ENCODE measurements at regions not wholly inside any gene's neighbourhood (a gene's known extent, or its start where the extent isn't known, plus 50 kb on each side); places are given as distances from the start of the nearest gene placed in this dataset.

DNA sequence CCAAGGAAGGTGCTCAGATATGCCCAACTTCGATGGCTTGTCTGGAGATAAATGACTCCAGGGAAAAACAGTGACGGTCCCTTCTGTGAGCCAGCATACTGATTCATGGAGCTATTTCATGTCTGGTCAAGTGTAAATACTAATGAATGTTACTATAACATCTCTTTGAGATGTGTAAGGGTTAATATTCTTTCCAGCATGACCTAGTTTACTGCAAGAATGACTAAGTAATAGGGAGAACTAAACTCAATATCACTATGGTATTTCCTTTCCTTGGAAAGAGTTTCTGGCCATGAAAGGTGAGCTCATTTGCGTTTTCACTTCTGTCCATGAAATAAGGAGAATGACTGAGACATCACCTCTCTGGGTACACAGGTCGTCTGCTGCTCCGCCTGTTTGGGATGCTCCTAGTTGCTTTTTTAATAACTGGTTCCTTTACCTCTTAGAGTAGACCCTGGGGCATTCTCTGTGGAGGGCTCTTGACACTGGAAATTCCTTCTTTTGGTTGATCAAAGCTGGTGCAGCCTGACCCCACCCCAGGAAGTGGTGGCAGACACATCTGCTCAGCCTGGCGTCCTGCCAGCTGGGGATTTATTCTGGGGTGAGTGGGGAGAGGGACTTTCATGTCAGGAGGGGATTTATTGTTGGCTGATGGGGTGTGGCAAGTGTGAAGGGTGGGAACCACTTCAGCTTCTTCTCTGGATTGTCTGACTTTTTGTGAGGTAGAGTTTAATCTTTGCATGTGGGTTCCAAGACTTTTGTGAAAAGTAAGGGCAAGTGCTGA lies 250.0 kb upstream of the MPDZ start:
- TF ChIP-seq, protein P1, sequence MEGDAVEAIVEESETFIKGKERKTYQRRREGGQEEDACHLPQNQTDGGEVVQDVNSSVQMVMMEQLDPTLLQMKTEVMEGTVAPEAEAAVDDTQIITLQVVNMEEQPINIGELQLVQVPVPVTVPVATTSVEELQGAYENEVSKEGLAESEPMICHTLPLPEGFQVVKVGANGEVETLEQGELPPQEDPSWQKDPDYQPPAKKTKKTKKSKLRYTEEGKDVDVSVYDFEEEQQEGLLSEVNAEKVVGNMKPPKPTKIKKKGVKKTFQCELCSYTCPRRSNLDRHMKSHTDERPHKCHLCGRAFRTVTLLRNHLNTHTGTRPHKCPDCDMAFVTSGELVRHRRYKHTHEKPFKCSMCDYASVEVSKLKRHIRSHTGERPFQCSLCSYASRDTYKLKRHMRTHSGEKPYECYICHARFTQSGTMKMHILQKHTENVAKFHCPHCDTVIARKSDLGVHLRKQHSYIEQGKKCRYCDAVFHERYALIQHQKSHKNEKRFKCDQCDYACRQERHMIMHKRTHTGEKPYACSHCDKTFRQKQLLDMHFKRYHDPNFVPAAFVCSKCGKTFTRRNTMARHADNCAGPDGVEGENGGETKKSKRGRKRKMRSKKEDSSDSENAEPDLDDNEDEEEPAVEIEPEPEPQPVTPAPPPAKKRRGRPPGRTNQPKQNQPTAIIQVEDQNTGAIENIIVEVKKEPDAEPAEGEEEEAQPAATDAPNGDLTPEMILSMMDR (IDR thresholded peaks at IDR 0.05; ENCODE audit: unreplicated experiment): no peak
- peak overlapping the region; percentile 45 for H3K27ac Mint-ChIP-seq
- peaks cover 4% of the 10 kb centered on the region for H3K36me3 Mint-ChIP-seq
- peaks cover 33% of the 10 kb centered on the region for H3K9me3 Mint-ChIP-seq
- H3K27me3 Mint-ChIP-seq (ENCODE audit: low read depth): no peaks in the 10 kb centered on the region
- H3K4me1 Mint-ChIP-seq: peaks cover 29% of the 10 kb centered on the region
- no peak for DNase-seq (ENCODE audit: low spot score in 2 of 2, unreplicated experiment in 2 of 2)
- no peak overlapping the region for H3K4me3 Mint-ChIP-seq

DNA sequence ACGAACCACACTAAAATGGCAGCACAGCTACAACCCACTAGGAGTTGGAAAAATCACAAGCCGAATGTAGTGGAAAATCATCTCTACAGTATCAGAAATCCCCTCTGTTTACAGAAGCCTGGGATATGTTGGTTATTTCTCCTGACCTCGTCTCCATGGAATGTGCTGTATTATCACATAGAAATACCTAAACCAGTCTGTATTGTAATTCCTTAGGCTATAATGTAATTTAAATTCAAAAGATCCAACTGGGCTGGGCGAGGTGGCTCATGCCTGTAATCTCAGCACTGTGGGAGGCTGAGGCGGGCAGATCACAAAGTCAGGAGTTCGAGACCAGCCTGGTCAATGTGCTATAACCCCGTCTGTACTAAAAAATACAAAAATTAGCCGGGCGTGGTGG lies 244.8 kb upstream of the MPDZ start:
- TF ChIP-seq, protein P1 (IDR thresholded peaks at IDR 0.05; ENCODE audit: unreplicated experiment): no peak
- H3K27ac Mint-ChIP-seq: no peak overlapping the region
- no peaks in the 10 kb centered on the region for H3K27me3 Mint-ChIP-seq (ENCODE audit: low read depth)
- H3K9me3 Mint-ChIP-seq: peaks cover 13% of the 10 kb centered on the region
- no peak overlapping the region for H3K4me3 Mint-ChIP-seq
- no peak for DNase-seq (ENCODE audit: low spot score in 2 of 2, unreplicated experiment in 2 of 2)
- H3K4me1 Mint-ChIP-seq: peaks cover 12% of the 10 kb centered on the region
- H3K36me3 Mint-ChIP-seq: no peaks in the 10 kb centered on the region

DNA sequence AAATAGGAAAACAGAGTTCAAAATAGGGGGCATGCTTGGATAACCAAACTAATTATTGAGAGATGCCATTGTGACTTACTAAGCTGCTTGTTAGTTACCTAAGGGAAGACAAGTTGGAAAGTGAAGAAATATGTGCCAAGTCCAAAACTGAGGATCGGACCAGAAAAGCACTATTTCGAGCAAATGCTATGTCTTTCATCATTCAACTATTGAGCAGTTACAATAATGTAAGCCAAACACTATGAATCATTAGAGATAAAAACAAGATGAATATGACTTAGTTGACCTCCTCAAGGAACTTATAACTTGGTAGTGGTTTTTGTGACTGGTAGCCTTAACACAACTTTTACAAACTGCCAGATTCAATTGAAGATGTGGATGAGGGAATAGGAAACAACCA lies 240.6 kb upstream of the MPDZ start:
- Mint-ChIP-seq H3K27me3 (ENCODE audit: low read depth) (no peaks in the 10 kb centered on the region), H3K27ac (no peak overlapping the region), H3K36me3 (peaks cover 6% of the 10 kb centered on the region), H3K9me3 (peaks cover 18% of the 10 kb centered on the region), H3K4me3 (no peak overlapping the region), H3K4me1 (peaks cover 19% of the 10 kb centered on the region)
- DNase-seq (ENCODE audit: low spot score in 2 of 2, unreplicated experiment in 2 of 2): no peak
- TF ChIP-seq, protein P1 (IDR thresholded peaks at IDR 0.05; ENCODE audit: unreplicated experiment): no peak

DNA sequence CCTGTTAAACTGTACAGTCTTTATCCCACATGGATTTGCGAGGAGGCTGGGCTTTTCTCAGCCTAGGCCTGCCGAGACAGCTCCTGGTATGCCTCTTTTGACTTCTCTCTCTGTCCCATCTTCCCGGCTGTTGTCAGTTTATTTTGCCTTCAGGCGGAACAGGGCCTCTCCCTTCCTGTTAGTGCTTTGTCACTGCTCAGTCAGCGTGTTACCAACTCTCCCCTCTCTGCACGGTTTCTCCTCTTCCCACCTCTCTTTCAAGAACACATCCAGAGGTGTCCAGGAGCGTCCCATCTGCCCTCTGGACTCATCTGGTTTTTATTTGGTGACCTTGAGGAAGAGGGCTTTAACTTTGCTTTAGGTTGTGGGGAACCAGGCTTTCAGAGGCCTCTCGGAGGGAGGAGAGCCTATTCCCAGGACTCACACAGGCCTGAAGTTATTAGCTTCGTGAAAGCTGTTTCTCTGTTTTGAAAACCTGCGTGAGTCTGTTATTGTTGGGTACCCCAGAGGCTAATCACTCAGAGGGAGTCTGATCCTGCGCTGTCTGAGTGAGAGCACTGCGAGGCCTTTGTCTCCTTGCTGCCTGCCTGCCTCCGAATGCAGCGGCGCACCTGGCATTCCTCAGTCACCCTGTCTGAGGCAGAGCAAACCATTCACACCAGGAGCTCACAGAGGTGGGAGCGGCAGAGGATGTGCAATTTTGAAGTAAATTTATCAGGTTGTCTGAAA lies 234.4 kb upstream of the MPDZ start:
- Mint-ChIP-seq H3K27ac (peak overlapping the region; percentile 96), H3K4me3 (no peak overlapping the region), H3K36me3 (peaks cover 7% of the 10 kb centered on the region), H3K27me3 (ENCODE audit: low read depth) (no peaks in the 10 kb centered on the region), H3K9me3 (peaks cover 19% of the 10 kb centered on the region), H3K4me1 (peaks cover 49% of the 10 kb centered on the region)
- TF ChIP-seq, protein P1 (IDR thresholded peaks at IDR 0.05; ENCODE audit: unreplicated experiment): no peak
- peak in 1 of 2 experiments; percentile 45 for DNase-seq (ENCODE audit: low spot score in 2 of 2, unreplicated experiment in 2 of 2)

DNA sequence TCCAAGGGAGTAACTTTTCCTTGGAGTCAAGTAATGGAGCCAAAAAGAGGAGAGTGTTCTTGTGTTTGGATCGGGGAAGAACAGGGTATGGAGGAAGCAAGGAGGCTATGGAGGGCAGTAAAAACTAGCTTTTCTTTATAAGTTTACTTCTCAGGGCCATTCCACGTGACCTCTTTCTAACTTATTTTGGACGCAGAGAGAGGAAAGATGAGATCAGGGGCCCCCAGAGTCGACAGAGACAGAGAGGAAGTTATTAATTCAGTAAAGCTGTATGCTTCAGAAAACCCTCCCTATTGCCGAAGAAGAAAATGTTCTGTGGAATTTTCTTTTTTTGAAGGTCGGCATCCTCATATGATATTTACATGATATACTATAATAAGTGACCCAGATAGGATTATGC lies 233.8 kb upstream of the MPDZ start:
- DNase-seq (ENCODE audit: low spot score in 2 of 2, unreplicated experiment in 2 of 2): no peak
- H3K4me1 Mint-ChIP-seq: peaks cover 53% of the 10 kb centered on the region
- peak overlapping the region; percentile 96 for H3K27ac Mint-ChIP-seq
- peaks cover 7% of the 10 kb centered on the region for H3K36me3 Mint-ChIP-seq
- TF ChIP-seq, protein P1 (IDR thresholded peaks at IDR 0.05; ENCODE audit: unreplicated experiment): no peak
- H3K9me3 Mint-ChIP-seq: peaks cover 19% of the 10 kb centered on the region
- no peak overlapping the region for H3K4me3 Mint-ChIP-seq
- H3K27me3 Mint-ChIP-seq (ENCODE audit: low read depth): no peaks in the 10 kb centered on the region
